NCI-H2029 treated with DMSO at 0.1 percent for 48 hours (cell line): ENCODE measurements at regions not wholly inside any gene's neighbourhood (a gene's known extent, or its start where the extent isn't known, plus 50 kb on each side); places are given as distances from the start of the nearest gene placed in this dataset.
A peak's percentile ranks its signal among the peaks of the same experiment; 100 is the strongest.

Experiments used
- DNase-seq: peaks from one replicate; lab custom pipeline; 2025; lab: John Stamatoyannopoulos, UW

GRCh38 chr5:103851091-103851490, 288.5 kb upstream of the NUDT12 start:
- DNase-seq: no peak

GRCh38 chr5:103849934-103850333, 287.3 kb upstream of the NUDT12 start:
- no peak for DNase-seq

GRCh38 chr5:103847060-103847459, 284.5 kb upstream of the NUDT12 start:
- DNase-seq: no peak

GRCh38 chr5:103842936-103843335, 280.3 kb upstream of the NUDT12 start:
- DNase-seq: no peak

GRCh38 chr5:103840600-103840999, 278.0 kb upstream of the NUDT12 start:
- DNase-seq: no peak

GRCh38 chr5:103834216-103834615, 271.6 kb upstream of the NUDT12 start:
- no peak for DNase-seq

- DNase-seq: no peak
These were observed 267.0 kb upstream of the NUDT12 start for GRCh38 chr5:103829585-103829984.

- no peak for DNase-seq
These were observed 265.4 kb upstream of the NUDT12 start for GRCh38 chr5:103827976-103828375.

GRCh38 chr5:103821361-103821760, 258.8 kb upstream of the NUDT12 start:
- DNase-seq: no peak

- peak; percentile 71 for DNase-seq
These were observed 246.0 kb upstream of the NUDT12 start for GRCh38 chr5:103808464-103809106.

GRCh38 chr5:103804711-103805110, 242.1 kb upstream of the NUDT12 start:
- no peak for DNase-seq

GRCh38 chr5:103801681-103802080, 239.1 kb upstream of the NUDT12 start:
- DNase-seq: no peak

- no peak for DNase-seq
These were observed 238.3 kb upstream of the NUDT12 start for GRCh38 chr5:103800741-103801495.

GRCh38 chr5:103793595-103794182, 231.1 kb upstream of the NUDT12 start:
- no peak for DNase-seq

- no peak for DNase-seq
These were observed 223.0 kb upstream of the NUDT12 start for GRCh38 chr5:103785569-103785968.

- no peak for DNase-seq
These were observed 221.1 kb upstream of the NUDT12 start for GRCh38 chr5:103783669-103784068.

GRCh38 chr5:103780794-103781193, 218.2 kb upstream of the NUDT12 start:
- DNase-seq: no peak

GRCh38 chr5:103774721-103775120, 212.1 kb upstream of the NUDT12 start:
- DNase-seq: no peak

- no peak for DNase-seq
These were observed 209.7 kb upstream of the NUDT12 start for GRCh38 chr5:103772248-103772647.

GRCh38 chr5:103764403-103764802, 201.8 kb upstream of the NUDT12 start:
- DNase-seq: no peak

- DNase-seq: no peak
These were observed 196.4 kb upstream of the NUDT12 start for GRCh38 chr5:103758996-103759395.

- DNase-seq: no peak
These were observed 193.4 kb upstream of the NUDT12 start for GRCh38 chr5:103755974-103756373.

- DNase-seq: no peak
These were observed 182.9 kb upstream of the NUDT12 start for GRCh38 chr5:103745353-103746065.
